ENCODE measurements at regions not wholly inside any gene's neighbourhood (a gene's known extent, or its start where the extent isn't known, plus 50 kb on each side); places are given as distances from the start of the nearest gene placed in this dataset.

- Histone ChIP-seq H2AFZ (ENCODE audit: low read length) (no peak overlapping the region), H3K4me1 (ENCODE audit: insufficient read depth, low read length, severe bottlenecking) (no peaks in the 10 kb centered on the region), H3K4me2 (ENCODE audit: low read length) (no peak overlapping the region)
These were observed 57.9 kb upstream of the TEX13D start for GRCh38 chrX:124274438-124275181.

DNA sequence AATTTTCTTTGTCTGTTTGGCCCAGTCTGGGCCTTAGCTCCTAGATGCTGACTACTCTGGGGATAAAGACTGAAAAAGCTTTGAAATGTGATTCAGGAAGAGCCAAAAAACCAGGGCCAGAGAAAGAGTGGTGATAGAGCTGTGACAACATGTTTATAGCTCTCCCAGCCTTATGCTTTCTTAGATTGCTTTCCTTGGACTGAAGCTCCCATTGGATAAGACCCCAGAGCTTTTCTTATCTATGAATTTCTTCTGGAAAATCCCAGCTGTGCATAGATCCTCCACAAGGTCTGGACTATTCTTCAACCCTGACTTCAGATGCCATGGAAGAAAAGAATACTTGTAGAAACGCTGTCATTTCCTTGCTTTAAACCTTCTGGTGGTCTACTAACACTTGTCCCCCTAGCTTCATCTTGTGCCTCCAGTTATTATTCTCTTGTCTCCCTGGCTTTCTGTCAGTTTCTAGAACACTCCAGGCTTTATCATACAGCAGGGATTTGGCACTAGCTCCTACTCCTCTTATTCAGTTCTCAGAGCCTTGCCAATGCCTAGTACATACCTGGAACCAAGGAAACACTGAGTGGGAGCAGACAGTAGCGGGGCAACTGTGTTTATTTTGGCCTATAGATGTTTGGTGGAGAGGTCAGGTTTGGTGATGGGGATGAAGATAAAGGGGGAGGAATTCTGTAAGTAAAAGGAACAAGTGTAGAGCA, 57.1 kb upstream of the TEX13D start:
- no peaks in the 10 kb centered on the region for H4K20me1 ChIP-seq (ENCODE audit: insufficient read depth, low read length)
- no peak overlapping the region for H2AFZ ChIP-seq (ENCODE audit: low read length)
- no peaks in the 10 kb centered on the region for H3K79me2 ChIP-seq (ENCODE audit: insufficient read depth, low read length)
- H3K4me1 ChIP-seq (ENCODE audit: insufficient read depth, low read length, severe bottlenecking): no peaks in the 10 kb centered on the region
- no peak overlapping the region for H3K4me3 ChIP-seq (ENCODE audit: low read depth, low read length, poor library complexity, severe bottlenecking)
- H3K4me2 ChIP-seq (ENCODE audit: low read length): no peak overlapping the region
- H3K9ac ChIP-seq (ENCODE audit: low read length): no peak overlapping the region
- no peaks in the 10 kb centered on the region for H3F3A ChIP-seq (ENCODE audit: insufficient read depth, low read length)
- no peaks in the 10 kb centered on the region for H3K27me3 ChIP-seq (ENCODE audit: insufficient read depth, low read length)
- H3K27ac ChIP-seq (ENCODE audit: low read depth, low read length, poor library complexity, severe bottlenecking): no peak overlapping the region
- no peaks in the 10 kb centered on the region for H3K9me3 ChIP-seq (ENCODE audit: low read length)
- TF ChIP-seq EZH2 (IDR thresholded peaks at IDR 0.05; ENCODE audit: borderline replicate concordance, low read length): no peak
- no peak for TF ChIP-seq CTCF (IDR thresholded peaks at IDR 0.05; ENCODE audit: low read length)
- H3K9me2 ChIP-seq (ENCODE audit: low read depth, low read length): no peaks in the 10 kb centered on the region
- H3K36me3 ChIP-seq (ENCODE audit: insufficient read depth, low read length): no peaks in the 10 kb centered on the region

More at GRCh38 chrX:124274438-124275181, 57.9 kb upstream of the TEX13D start:
- no peak for TF ChIP-seq EZH2 (IDR thresholded peaks at IDR 0.05; ENCODE audit: borderline replicate concordance, low read length)
- Histone ChIP-seq H3K9ac (ENCODE audit: low read length) (no peak overlapping the region), H3K36me3 (ENCODE audit: insufficient read depth, low read length) (no peaks in the 10 kb centered on the region), H3K9me3 (ENCODE audit: low read length) (no peaks in the 10 kb centered on the region), H3K9me2 (ENCODE audit: low read depth, low read length) (no peaks in the 10 kb centered on the region), H3K79me2 (ENCODE audit: insufficient read depth, low read length) (no peaks in the 10 kb centered on the region), H3K27ac (ENCODE audit: low read depth, low read length, poor library complexity, severe bottlenecking) (no peak overlapping the region), H4K20me1 (ENCODE audit: insufficient read depth, low read length) (no peaks in the 10 kb centered on the region), H3F3A (ENCODE audit: insufficient read depth, low read length) (no peaks in the 10 kb centered on the region), H3K4me3 (ENCODE audit: low read depth, low read length, poor library complexity, severe bottlenecking) (no peak overlapping the region), H3K27me3 (ENCODE audit: insufficient read depth, low read length) (no peaks in the 10 kb centered on the region)

DNA sequence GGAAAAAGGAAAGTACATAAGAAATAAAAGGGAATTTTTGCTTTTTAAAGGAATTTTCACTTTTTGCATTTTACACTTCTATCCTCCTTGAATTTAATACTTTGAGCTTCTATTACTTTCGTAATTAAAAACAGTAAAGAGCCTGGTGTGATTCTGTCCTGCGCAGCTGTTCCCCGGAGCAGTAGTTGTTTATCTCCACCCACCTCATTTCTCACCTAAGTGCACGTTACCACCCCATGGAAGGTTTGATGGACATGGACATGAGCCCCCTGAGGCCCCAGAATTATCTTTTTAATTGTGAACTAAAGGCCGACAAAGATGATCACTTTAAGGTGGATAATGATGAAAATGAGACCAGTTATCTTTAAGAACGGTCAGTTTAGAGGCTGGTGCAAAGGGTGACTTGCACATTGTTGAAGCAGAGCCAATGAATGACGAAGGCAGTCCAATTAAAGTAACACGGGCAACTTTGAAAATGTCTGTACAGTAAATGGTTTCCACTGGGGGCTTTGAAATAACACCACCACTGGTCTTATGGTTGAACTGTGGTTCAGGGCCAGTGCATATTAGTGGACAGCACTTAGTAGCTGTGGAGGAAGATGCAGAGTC, 52.1 kb upstream of the TEX13D start:
- Histone ChIP-seq H3K4me3 (ENCODE audit: low read depth, low read length, poor library complexity, severe bottlenecking) (no peak overlapping the region), H3K4me2 (ENCODE audit: low read length) (no peak overlapping the region), H3K9me2 (ENCODE audit: low read depth, low read length) (no peaks in the 10 kb centered on the region), H3F3A (ENCODE audit: insufficient read depth, low read length) (no peaks in the 10 kb centered on the region), H3K9me3 (ENCODE audit: low read length) (no peaks in the 10 kb centered on the region), H3K27me3 (ENCODE audit: insufficient read depth, low read length) (no peaks in the 10 kb centered on the region), H3K4me1 (ENCODE audit: insufficient read depth, low read length, severe bottlenecking) (no peaks in the 10 kb centered on the region), H4K20me1 (ENCODE audit: insufficient read depth, low read length) (no peaks in the 10 kb centered on the region), H3K36me3 (ENCODE audit: insufficient read depth, low read length) (no peaks in the 10 kb centered on the region), H2AFZ (ENCODE audit: low read length) (no peak overlapping the region), H3K27ac (ENCODE audit: low read depth, low read length, poor library complexity, severe bottlenecking) (no peak overlapping the region), H3K79me2 (ENCODE audit: insufficient read depth, low read length) (no peaks in the 10 kb centered on the region), H3K9ac (ENCODE audit: low read length) (no peak overlapping the region)
- TF ChIP-seq CTCF (IDR thresholded peaks at IDR 0.05; ENCODE audit: low read length) (no peak), EZH2 (IDR thresholded peaks at IDR 0.05; ENCODE audit: borderline replicate concordance, low read length) (no peak)
